ENCODE measurements at regions not wholly inside any gene's neighbourhood (a gene's known extent, or its start where the extent isn't known, plus 50 kb on each side); places are given as distances from the start of the nearest gene placed in this dataset.

- H3K4me1 Mint-ChIP-seq: peaks cover 8% of the 10 kb centered on the region
- TF ChIP-seq CTCF (IDR thresholded peaks at IDR 0.05; ENCODE audit: unreplicated experiment in 3 of 3): no peak
These were observed 358.2 kb upstream of the ID4 start for GRCh38 chr6:19478992-19479391.

GRCh38 chr6:19479551-19479950 is 357.6 kb upstream of the ID4 start:
- Mint-ChIP-seq H3K27me3 (ENCODE audit: low read depth) (peaks cover 4% of the 10 kb centered on the region), H3K36me3 (ENCODE audit: low read depth) (peaks cover 5% of the 10 kb centered on the region), H3K9me3 (peaks cover 23% of the 10 kb centered on the region), H3K4me1 (peaks cover 8% of the 10 kb centered on the region), H3K4me3 (no peak overlapping the region), H3K27ac (no peak overlapping the region)
- no peak for TF ChIP-seq CTCF (IDR thresholded peaks at IDR 0.05; ENCODE audit: unreplicated experiment in 3 of 3)

More at GRCh38 chr6:19478992-19479391, 358.2 kb upstream of the ID4 start:
- Mint-ChIP-seq H3K27me3 (ENCODE audit: low read depth) (peaks cover 4% of the 10 kb centered on the region), H3K27ac (peak overlapping the region; percentile 6 to 43 (median 32)), H3K4me3 (no peak overlapping the region), H3K9me3 (peaks cover 21% of the 10 kb centered on the region), H3K36me3 (ENCODE audit: low read depth) (peaks cover 5% of the 10 kb centered on the region)

GRCh38 chr6:19492636-19493405 is 344.3 kb upstream of the ID4 start:
- Mint-ChIP-seq H3K27me3 (ENCODE audit: low read depth) (no peaks in the 10 kb centered on the region), H3K27ac (peak overlapping the region; percentile 24 to 73 (median 61)), H3K4me1 (peaks cover 4% of the 10 kb centered on the region), H3K9me3 (peaks cover 12% of the 10 kb centered on the region), H3K4me3 (no peak overlapping the region), H3K36me3 (ENCODE audit: low read depth) (peaks cover 8% of the 10 kb centered on the region)
- no peak for TF ChIP-seq CTCF (IDR thresholded peaks at IDR 0.05; ENCODE audit: unreplicated experiment in 3 of 3)

GRCh38 chr6:19501737-19502245 is 335.4 kb upstream of the ID4 start:
- Mint-ChIP-seq H3K4me1 (no peaks in the 10 kb centered on the region), H3K27me3 (ENCODE audit: low read depth) (no peaks in the 10 kb centered on the region), H3K9me3 (peaks cover 57% of the 10 kb centered on the region), H3K27ac (no peak overlapping the region), H3K36me3 (ENCODE audit: low read depth) (peaks cover 5% of the 10 kb centered on the region), H3K4me3 (no peak overlapping the region)
- no peak for TF ChIP-seq CTCF (IDR thresholded peaks at IDR 0.05; ENCODE audit: unreplicated experiment in 3 of 3)

- Mint-ChIP-seq H3K9me3 (peaks cover 62% of the 10 kb centered on the region), H3K27ac (no peak overlapping the region), H3K36me3 (ENCODE audit: low read depth) (peaks cover 5% of the 10 kb centered on the region), H3K4me3 (no peak overlapping the region), H3K4me1 (no peaks in the 10 kb centered on the region), H3K27me3 (ENCODE audit: low read depth) (no peaks in the 10 kb centered on the region)
- no peak for TF ChIP-seq CTCF (IDR thresholded peaks at IDR 0.05; ENCODE audit: unreplicated experiment in 3 of 3)
These were observed 334.9 kb upstream of the ID4 start for GRCh38 chr6:19502301-19502700.

- Mint-ChIP-seq H3K9me3 (peaks cover 49% of the 10 kb centered on the region), H3K27me3 (ENCODE audit: low read depth) (no peaks in the 10 kb centered on the region), H3K4me1 (no peaks in the 10 kb centered on the region), H3K27ac (no peak overlapping the region), H3K4me3 (no peak overlapping the region), H3K36me3 (ENCODE audit: low read depth) (peaks cover 27% of the 10 kb centered on the region)
- TF ChIP-seq CTCF (IDR thresholded peaks at IDR 0.05; ENCODE audit: unreplicated experiment in 3 of 3): no peak
These were observed 321.2 kb upstream of the ID4 start for GRCh38 chr6:19515939-19516338.

Measured in nephron (organoid).